Islet of Langerhans (tissue), 1 donor: ENCODE measurements at regions not wholly inside any gene's neighbourhood (a gene's known extent, or its start where the extent isn't known, plus 50 kb on each side); places are given as distances from the start of the nearest gene placed in this dataset.

ENCODE experiments used
- FAIRE-seq: peaks from one replicate; lab custom pipeline; 2011; peaks lifted over from hg19 to GRCh38; lab: Jason Lieb, UNC

DNA sequence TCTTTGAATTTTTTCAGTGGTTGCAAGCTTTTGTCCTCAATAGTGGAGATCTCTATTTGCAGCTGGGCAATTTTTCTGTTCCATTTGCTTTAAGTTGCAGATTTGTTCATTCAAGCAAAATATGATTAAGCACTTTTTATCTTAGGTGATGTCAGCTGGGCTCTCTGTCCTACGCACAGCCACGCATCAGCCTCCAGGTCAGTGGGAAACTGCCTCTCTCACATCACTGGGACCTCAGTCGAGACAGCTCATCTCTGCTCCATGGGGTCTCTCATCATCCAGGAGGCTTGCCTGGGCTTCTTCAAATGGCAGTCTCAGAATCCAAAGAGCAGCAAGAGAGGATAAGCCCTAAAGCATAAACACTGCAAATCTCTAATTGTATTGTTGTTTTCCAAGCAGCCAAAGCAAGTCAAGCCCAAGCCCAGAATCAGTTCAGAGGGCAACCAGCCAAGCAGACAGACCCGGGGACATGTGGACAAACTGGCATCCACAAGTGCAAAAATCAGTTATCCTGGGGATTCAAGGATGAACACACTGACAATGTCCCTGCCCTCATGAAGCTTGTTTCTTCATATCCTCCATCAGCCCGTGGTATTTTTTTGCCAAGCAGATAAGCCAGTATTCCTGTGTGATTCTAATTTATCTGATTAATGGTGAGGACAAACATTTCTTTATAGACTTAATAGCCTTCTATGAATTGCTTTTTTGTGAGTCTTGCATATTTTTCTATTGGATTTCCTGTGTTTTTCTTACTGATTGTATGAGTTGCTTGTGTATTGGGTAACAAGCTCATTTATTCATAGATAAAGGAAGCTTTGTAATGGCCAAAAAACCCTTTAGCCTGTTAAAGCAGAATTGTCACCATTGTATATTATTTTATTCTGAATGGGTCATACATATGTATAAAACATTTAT is 262.5 kb downstream of the GXYLT1 start:
- FAIRE-seq: no peak

DNA sequence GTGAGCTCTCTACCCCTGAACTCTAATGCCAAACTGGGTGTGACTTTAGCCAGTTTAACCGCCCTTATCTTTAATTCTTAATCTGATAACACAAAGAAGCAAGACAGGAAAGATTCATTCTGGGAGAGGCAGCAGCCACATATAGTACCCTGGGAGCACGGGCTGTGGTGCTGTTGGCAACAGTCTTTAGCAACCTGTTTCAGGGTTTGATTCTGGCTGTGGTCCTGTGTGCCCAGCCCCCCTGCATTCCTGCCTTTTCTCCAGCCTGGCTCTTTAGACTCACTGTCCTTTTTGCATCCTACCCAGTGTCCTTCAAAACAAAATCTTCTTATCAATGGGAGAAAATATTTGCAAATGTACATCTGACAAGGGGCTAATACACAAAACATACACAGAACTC is 275.2 kb downstream of the GXYLT1 start:
- no peak for FAIRE-seq

DNA sequence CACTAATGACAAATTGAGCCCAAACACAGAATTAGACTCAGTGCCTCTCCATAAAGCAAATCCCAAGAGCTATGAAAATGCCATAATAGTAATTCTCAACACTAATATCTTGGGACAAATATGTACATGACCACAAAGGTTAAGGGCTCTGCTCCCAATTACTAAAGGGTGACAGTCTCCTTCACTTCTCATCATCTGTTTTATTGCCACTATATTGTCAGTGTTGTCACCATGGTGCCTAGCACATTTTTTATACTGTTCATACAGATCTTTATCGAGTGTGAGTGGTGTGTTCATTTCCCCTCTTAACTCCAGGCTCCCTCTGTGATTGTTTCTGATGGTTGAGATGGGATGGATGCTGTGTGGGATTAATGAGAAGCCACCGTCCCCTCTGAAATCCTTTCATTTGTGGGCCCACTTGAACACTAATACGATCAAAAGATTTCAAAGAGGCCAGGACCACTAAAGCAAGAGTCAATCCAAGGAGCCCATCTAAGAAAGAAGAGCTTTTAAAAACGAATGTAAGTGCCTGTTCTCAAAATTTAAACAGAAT is 277.7 kb downstream of the GXYLT1 start:
- no peak for FAIRE-seq

DNA sequence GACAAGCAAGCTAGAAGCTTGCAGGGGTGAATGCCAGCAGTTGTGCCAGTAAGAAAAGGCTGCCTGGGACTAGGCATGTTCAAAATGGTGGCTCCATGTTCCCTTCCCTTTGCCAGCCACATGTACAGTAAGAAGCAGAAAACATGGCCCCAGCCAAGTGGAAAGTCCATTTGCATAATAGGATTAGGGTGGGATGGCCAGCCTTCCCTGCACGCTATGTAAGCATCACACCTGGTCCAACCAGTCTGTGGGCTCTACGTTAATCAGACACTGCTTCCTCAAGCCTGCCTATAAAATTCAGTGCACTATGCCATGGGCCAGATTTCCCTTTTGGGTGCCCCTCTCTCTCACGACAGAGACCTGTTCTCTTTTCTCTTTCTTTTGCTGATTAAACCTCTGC is 288.4 kb downstream of the GXYLT1 start:
- FAIRE-seq: no peak

DNA sequence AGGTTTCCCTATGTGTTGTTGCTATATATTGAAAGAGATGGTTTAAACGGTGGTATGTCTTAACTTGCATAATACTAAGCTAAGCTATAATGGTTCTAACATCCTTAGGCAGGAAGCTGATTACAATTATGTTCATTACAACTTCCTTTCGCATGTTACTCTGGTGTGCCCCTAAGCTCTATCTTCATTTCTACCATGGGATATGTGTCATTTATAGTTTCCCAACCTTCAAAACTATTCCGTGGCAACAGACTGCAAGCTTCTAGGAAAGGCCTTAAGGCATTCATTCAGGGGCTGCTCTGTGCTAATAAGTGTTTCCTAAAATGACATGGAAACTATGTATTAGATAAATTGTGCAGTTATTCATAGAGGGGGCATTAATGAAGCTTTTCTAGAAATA is 294.6 kb downstream of the GXYLT1 start:
- no peak for FAIRE-seq

DNA sequence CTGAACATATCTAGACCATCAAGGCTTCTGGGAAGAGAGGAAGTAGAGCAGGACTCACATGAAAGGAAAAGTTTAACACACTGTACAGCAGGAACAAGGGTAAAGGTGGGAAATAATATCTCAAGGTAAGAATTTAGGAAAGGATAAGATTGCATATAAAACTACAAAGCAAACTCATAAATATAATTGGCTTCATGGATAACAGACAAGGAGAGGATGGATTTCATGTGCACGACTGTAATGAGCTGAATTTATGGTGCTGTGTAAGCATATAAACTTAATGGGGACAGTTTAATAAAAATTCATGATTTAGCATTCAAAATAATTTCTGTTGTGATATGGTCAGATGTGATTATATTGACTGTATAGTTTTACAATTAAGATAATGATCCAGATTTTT is 298.0 kb downstream of the GXYLT1 start:
- no peak for FAIRE-seq

DNA sequence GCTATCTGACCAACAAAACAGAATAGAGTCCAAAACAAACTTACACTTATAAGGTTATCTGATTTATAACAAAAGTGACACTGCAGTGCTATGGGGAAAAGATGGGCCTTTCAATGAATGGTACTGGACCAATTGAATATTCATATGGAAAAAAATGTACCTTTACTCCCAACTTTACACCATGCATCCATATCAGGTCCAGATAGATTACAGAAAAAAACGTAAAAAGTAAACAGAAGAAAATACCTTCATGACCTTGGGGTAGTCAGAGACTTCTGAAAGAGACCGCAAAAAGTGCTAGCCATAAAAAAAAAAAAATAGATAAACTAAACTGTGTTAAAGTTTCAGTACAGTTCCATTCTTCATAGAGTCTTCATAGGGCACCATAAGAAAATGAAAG is 308.3 kb downstream of the GXYLT1 start:
- FAIRE-seq: no peak

DNA sequence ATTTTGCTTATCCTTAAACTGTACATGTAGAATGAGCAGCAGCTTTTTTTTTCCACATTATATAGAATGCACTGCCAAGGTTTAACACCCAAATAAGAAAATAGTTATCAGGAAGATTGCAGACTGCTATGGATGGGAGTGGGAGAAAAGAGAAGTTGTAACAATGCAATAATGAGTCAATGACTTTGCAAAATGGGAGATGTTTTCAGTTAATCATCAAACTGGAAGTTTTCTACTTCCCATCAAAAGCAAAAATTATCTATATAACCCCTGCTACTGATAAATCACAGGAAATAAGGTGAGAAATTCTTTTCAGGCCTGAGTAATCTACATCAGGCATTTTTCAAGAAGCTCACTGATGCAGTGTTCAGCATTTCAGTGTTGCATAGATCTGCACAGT is 309.1 kb downstream of the GXYLT1 start:
- no peak for FAIRE-seq

DNA sequence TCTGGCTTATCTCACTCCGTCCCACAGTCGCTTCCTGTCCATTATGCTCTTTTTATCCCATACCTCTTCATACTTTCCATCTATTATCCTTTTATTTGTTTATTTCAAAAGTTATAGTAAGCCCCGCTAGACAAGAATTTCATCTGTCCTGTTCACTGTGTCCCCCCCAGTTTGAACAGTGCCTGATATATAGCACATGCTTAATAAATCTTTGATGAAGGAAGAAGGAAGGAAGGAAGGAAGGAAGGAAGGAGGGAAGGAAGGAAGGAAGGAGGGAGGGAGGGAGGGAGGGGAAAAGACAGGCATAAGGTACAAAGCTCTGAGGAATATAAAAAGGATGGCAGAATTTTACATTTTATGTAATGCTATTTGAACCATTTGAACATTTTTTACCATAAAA is 324.7 kb downstream of the GXYLT1 start:
- no peak for FAIRE-seq

DNA sequence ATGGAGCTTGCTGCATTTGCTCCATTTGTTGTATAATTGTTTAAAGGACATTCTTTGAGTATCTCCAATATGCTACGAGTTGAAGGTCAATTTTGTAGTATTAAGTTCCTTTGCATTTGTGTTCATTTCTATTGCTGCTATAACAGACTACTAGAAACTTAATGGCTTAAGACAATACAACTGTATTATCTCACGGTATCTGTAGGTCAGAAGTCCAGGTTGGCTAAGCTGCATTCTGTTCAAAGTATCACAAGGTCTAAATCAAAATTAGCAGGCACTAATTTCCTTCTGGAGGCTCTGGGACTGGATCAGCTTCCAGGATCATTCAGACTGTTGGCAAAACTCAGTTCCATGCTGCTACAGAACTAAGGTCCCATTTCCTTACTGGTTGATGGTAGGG is 340.6 kb downstream of the GXYLT1 start:
- no peak for FAIRE-seq

DNA sequence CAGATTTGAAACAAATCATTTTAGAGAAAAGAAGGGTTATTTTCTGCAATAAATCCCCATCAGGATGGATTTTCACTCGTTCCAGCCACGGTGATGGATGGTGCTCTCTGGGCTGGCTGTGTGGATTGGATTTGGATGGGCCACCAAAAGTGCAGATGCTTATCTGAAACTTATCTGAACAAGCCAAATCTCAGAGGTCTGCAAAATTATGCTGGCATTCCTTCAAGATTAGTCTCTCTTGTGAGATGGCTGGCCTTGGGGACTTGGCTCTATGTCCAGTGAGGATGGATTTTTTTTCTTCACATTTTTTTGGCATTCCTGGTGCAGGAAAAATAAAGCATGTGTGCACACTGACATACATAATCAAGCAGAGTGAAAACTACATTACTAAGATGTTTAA is 341.9 kb downstream of the GXYLT1 start:
- no peak for FAIRE-seq

DNA sequence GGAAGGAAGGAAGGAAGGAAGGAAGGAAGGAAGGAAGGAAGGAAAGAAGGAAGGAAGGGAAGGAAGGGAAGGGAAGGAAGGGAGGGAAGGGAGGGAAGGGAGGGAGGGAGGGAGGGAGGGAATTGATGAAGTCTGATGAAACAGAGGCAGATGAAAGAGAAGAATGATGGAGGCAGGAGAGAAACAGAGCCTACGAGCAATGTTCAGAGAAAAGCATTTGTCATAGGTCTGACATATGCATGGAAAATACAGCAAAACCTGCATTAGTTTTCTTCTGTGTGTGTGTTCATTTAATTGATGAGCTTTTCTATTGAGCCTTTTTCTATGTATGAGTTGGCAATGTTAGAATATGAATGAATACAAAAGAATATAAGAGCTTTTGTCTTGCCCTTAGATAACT is 343.4 kb downstream of the GXYLT1 start:
- FAIRE-seq: no peak

DNA sequence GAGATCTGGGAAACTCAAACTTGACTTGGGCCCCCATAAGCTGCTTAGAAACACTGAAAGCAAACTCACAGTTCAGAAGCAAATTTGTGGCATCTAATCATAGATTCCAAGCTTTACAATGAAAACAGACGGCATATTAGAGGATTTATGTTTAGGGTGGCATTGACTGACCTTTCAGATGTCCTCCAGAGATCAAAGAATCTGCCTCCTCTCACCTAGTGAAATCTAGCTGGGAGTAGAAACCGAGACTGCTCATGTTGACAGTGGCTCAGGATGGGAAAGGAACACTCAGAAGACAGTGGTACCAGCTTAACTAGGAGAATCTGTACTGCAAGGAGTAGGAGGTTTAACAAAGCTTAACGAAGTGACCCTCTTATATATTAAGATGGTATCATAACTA is 345.0 kb downstream of the GXYLT1 start:
- FAIRE-seq: no peak

DNA sequence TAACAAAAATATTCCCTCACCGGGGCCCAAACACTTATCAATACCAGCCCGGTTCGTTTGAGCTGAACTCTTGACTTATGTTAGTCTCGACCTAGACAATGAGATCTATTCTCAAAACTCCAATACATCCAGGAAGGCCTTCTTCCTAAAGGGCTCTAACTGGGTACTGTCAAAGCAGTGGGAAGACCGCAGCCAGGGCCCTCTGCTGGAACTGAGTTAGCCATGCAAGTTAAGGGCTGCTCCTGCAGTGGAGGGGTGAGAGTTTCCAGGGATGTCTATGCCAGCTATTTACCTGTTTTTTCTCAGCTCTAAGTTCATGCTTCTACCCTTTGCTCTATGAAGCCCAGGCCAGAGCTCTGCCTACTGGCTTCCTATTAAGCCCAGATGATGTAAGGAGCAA is 348.8 kb downstream of the GXYLT1 start:
- no peak for FAIRE-seq

DNA sequence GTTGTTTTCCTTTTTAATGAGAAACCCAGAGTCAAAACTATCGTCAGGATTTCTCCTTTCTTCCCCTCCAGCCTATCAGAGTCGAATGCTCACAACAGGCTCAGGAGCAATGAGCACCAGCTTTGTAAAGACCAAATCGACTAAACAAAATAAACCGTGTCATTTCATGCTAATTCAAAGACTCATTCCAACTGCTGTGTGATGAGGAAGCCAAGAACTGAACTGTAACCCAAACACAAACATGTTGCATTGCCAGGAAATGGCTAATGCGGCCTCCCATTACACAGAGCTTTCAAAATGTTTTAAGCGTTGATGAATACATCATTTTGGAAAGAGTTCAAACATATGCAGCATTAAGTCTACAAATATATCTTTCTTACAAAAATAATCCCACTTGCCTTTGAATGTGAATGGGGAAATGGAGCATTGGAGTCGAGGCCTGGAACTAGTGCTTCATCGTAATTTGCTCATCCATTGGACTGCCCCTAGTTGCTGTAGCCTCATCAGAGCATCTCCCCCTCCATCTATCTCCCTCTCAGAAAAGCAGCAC is 349.5 kb downstream of the GXYLT1 start:
- no peak for FAIRE-seq

DNA sequence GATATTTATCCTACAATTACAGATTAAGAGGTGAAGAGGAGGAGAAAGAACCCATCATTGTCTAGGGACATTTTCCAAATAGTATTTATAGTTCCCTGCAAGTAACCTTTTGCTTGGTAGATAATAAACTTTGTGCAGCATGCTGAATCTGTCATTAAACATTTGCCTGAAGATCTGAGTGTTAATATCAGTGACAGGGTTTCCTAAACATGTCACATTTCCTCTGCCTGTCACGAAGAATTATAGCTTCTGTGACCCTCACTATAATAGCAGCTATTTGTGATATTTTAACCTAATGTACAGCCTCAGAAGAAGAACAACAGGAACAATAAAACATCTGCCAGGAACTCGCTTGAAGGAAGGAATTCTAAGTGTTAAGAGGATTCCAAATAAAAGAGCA is 350.3 kb downstream of the GXYLT1 start:
- no peak for FAIRE-seq

DNA sequence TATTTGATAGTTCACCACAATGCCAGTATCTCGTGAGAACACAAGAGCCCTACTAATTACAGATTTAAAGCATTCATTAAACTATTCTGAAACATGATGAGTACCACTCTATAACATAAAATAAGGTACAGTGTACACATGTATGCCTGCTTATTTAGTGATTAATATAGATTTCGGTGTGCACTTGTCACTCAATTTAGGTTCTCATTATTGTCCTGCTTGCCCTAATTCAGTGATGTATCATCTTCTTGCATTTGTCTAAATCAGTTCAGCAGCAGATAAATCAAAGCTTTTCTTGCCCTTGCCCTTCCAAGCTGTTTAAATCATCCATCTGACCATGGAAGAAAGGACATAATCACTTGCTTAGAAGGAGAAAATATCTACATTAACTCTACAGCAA is 359.7 kb downstream of the GXYLT1 start:
- no peak for FAIRE-seq

DNA sequence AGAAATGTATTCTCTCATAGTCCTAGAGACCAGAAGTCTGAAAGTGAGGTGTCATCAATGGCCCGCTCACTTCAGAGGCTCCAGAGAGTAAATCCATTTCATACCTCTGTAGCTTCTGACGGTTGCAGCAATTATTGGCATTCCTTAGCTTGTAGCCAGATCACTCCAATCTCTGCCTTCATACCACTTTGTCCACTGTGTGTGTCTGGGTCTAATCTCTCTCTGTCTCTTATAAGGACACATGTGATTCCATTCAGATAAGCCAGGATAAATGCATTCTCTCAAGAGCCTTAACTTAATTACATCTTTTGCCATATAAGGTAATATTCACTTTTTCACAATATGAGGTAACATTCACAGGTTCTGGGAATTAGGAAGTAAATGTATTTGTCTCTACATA is 365.7 kb downstream of the GXYLT1 start:
- no peak for FAIRE-seq

DNA sequence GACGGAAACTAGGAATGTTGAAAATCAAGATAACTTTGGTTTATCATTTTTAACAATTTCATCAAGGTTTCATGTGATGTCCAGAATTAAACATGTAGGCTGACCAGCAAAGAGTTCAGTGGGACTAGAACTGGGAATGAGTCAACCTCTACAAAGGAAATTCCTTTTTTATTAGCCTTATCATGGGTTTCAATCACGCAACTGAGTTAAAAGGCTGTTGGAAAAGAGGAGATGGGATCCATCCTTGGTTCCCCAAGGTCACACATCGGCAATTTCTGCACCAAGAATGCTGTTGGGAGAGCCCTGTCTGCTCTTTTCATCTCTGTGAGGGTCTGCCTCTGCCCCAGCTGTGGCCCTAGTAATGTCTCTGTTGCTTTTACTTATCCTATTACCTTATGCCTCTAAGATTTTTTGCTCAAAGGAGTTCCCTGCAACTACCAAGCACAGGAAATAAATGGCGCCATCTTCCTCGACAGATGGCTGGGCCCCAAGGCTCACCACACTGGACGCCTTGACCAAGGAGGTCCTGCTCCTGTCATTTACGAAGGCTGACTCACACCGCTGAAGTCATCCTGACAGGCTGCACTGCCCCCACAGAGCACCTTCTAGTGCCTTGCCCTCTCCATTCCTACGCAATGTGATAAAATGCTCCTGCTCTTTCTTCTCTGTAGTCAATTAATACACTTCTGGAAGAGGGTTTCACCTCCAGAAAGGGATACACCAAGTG is 367.4 kb downstream of the GXYLT1 start:
- FAIRE-seq: no peak

DNA sequence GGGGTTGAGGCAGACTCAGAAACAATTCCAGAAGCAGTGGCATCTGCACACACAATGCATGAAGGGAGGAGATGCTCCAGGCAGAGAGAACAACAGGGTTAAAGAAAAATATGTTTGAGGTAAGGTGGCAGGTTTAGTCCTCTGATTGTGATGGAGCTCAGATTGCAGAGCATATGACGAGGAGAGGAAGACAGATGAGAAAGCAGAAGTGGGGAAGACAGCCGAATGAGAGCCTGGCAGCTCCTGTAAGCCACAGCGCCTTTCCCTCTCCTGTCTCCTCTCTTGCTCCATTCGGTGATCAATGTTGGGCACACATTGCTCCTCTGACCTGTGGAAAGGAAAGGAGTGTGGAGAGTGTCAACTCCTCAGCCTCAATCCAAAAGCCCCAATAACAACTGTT is 372.2 kb downstream of the GXYLT1 start:
- no peak for FAIRE-seq

DNA sequence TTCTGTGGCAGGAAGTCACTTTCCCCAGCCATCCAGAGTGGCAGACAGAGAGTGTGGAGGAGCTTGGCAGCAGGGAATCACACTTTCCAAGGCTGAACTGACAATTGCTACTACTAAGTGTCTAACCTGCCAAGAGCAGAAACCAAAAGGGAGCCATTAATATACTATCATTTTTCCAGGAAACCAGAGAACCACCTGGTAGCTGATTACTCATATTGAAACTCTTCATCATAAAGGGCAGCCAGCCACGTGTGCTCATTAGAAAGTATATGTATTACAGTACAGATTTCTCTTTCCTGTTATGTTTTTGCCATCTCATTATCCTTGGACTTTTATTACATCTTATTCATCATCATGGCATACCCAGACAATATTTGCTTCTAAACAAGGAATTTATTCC is 374.9 kb downstream of the GXYLT1 start:
- no peak for FAIRE-seq

DNA sequence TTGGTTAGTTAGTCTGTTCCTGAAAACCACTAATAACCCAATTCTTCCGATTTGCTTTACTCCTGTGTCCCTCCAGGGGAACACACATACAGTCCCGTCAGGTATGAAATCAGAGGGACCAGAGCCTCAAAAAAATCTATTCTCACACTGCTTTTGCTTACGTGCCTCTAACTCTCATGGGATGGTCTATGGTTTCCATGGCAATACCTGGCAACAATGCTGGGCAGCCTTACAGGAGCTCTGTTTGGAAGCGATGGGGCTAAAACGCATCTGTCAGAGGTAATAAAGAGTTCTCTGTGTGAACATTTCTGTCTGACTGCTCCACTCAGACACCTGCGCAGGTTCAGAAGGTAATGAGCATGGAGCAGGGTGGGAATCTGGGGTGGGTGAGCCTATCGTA is 376.2 kb downstream of the GXYLT1 start:
- FAIRE-seq: no peak

DNA sequence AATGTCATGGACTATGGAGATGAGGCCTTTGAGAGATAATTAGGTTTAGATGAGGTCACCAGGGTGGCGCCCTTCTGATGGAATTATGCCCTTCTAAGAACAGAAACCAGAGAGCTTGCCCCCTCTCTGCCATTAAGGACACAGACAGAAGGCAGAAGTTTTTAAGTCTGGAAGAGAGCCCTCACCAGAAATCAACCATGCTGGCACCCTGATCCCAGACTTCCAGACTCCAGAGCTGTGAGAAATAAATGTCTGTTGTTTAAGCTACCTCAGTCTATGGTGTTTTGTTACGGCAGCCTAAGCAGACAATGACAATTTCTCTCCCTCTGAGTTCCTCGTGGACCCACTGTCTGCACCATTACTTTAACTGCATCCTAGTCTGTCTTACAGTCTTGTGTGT is 382.0 kb downstream of the GXYLT1 start:
- no peak for FAIRE-seq
